DMS 273 (cell line): ENCODE measurements at regions not wholly inside any gene's neighbourhood (a gene's known extent, or its start where the extent isn't known, plus 50 kb on each side); places are given as distances from the start of the nearest gene placed in this dataset.

Experiments
- DNase-seq: peaks from one replicate; lab custom pipeline; 2025; ENCODE audit not compliant: unreplicated experiment; lab: John Stamatoyannopoulos, UW

DNA sequence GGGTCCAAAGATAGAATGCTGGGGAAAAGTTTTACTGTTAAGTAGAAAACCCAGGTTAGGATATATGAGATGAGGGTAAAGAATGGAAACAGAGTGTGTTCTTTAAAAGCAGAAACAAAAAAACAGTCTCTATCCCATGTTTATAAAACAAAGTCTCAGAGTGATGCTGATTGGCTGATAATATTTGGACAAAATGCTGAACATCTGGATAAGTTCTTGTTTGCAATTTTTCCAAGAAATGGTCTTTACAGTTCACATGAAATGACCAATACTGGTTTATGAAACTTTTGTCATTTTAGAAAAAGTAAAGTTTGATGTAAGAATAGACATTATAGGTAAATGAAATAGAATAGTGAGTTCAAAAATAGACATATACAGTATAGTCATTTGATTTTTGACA, 96.2 kb upstream of the EYS start:
- no peak for DNase-seq

DNA sequence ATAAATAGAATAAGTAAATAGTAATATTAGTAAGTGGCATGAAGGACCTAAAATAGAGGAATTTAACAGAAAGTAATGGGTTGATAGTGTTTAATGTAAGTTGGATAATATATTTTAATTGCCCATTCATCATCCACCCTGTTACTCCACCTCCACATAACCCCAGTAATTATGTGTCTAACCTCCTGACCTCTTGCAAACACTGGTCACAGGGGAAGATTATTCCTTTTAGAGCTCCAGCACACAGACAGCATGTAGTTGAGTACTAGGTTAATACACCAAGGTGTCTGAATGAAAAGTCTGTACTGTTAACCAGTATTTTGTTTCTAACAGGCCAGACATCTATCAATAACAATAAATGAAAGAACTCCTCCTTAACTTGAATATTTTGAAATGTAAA, 92.4 kb upstream of the EYS start:
- DNase-seq, result no peak

DNA sequence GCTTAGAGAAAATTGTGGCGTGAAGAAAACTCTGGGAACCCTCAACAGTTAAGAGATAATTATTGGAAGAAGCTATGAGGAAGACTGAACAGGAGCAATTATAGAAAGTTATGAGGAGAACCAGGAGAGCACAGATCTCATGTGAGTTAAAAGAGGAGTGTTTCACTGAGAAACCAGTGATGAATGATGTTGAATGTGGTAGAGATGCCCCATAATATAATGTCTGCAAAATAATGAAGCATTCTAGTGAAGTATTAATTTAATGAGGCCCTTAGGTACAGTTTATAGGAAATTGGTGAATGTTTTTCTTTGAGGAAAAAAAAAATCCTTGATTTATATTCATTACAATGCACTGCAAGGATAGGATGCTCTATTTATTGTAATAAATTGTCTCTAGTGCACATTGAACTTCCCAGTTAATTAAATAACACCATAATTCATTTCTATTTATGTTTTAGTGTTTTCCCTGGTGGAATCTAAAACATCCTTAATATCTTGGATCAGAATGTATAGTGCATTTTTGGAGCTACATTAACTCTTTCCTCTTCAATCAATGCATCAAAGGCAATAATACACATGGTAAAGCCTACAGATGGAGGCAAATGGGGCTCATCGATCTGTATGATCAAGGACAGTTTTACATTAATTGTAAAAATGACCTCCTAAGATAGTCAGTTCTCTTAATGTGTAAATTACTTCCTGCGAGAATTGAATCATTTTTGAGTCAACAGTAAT, 91.4 kb upstream of the EYS start:
- DNase-seq, result no peak

DNA sequence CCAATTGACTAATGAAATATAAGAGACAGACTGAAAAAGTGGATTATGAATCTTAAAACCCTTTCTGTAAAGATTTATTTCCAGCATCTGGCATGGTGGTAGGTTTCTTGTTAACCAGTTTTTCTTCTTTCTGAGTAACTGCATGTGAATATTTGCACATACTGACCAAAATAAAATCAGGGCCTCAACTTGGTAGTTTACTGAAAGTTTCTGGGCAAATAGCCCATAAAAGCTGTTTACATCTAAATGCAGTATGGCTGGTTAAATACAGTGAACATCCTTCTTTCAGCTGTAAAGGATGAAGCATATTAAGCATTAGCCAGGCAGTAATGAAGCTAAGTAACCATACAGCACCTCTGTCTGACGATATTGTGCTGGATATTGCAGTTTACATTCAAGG, 83.6 kb upstream of the EYS start:
- DNase-seq, result no peak

DNA sequence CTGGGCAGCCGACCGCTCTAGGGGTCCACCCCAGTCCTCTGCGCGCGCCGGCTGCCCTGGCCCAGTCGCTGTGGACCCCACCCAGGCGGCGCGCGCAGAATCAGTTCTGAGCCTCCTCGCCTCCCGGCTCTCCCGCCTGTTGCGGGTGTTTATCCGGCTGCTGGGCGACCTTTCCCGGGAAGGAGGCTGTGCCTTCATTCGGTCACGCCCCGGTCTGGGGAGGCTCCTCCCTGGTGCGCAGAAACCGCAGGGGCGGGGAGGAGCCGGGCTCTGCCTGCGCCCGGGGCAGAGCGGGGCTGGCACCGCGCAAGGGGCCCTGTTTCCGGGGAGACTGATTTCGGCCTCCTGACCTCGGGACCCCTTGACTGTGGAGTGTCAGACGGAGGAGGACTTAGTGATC, 80.8 kb upstream of the EYS start:
- DNase-seq, result no peak

DNA sequence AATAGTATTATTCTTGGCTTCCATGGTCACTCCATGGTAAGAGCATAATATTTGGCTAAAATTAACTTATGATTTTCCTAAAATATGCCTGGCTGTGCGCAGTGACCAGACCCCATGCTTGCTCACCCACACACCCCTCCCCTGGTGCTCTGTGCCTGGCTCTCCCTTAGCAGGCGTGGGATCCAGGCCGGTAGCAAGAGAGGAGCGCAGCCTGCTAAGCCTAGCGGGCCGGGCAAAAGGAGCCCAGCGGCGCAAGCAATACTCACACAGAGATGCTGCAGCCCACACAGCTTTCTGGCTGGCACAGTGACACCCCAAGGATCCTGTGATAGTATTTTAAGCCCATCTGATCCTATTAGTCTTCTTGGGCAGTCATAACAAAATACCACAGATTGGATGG, 79.8 kb upstream of the EYS start:
- DNase-seq, result no peak

DNA sequence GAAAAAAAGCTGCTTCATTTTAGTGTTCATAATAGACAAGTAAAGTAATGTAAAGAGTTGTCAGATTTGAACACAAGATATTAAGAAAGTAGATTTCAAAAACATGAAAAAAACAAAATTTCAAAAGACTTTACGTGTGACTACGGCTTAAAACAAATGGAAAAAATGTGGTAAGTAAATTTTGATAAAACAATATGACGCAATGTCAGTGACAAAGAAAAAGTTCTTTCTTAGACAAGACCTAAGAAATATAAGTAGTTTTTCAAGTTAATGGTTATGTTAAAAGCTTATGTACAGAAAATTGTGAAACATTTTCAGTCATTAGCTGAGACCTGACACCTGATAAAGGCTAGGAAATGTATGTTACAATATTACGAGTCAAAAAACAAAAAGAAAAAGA, 73.7 kb upstream of the EYS start:
- no peak for DNase-seq

DNA sequence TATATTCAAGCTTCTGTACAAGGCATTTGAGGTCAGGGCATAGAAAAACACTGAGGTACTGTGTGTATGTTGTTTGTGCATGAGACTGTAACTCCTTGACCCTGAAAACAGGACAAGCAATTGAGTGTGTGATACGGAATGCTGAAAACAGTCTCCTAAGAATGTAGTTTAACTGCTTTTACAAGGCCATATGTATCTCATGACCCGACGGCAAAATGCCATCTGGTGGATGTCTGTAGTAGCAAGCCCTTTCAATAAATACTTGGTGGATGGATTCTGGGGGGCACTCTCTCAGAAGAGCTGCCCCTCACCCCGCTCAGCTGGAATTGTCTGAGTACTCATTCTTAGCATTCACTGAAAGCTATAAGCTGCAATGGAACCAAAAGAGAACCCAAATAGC, 69.3 kb upstream of the EYS start:
- DNase-seq, result peak; percentile 83

DNA sequence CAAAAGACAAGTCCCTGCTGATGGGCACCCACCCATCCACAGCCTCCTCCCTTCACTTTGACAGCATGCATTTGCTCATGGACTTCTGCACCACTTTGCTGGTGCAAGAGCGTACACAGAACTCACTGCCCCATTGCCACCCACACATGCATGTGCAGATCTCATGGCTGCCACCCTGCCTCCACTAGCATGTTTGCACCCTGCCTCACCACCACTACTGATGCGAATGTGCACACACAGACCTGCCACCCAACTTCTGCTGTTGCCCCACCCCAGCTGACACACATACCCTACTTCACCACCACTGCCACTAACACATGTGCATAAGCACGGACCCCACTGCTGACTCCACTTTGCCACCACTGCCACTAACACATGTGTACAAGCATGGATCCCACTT, 64.9 kb upstream of the EYS start:
- DNase-seq, result no peak

DNA sequence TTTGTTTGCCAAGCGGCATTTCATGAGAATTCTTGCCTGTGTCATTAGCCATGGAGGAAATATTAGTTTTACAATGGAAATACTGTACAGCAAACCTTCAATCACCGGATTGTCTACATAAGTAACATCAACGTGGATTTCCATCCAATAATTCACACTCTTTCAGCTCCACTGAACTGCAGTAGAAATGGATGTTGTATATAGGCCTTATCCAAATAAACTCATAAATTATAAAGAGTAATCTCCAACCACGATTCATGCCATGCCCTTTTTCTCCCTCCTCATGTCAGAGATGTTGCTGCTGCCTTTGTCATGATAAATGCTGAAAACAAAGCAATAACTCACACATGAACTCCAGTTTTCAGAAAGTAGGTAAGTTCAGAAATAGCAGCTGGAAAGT, 54.9 kb upstream of the EYS start:
- DNase-seq, result no peak

DNA sequence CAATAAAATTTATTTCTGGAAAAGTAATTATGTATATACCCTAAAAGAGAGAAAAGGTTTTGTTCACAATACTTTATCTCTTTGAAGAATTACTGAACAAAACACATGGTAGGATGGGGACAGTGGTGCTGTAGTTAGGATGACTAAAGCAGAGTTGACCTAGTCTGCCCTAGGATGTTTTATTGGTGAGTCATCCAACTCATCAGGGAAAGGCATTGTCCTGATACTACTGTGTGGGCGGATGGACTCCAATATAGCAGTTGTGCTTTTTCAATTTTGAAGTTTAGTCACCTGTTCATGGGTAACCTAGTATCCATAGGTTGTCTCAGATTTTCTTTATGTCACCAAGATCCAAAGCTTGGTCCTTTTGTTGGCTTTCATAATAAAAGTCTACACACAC, 53.3 kb upstream of the EYS start:
- no peak for DNase-seq
